Fibroblast of pulmonary artery (primary cell): ENCODE measurements at regions not wholly inside any gene's neighbourhood (a gene's known extent, or its start where the extent isn't known, plus 50 kb on each side); places are given as distances from the start of the nearest gene placed in this dataset.

Experiments
- DNase-seq: peaks from one replicate; pipeline ENCODE4 v3.0.0-alpha.2; 2010; ENCODE audit warnings: low read depth
- H3K4me3 ChIP-seq: replicated peaks from 2 replicates; pipeline ENCODE4 v1.5.1; 2011; ENCODE audit warnings: low read depth, mild to moderate bottlenecking, control low read depth, low read length, moderate library complexity
- TF ChIP-seq, protein P1 (sequence below): IDR thresholded peaks from 2 replicates; pipeline ENCODE4 v1.5.1; 2011; ENCODE audit warnings: mild to moderate bottlenecking, control low read depth, low read length, inconsistent platforms; ENCODE audit errors: missing control alignments

DNA sequence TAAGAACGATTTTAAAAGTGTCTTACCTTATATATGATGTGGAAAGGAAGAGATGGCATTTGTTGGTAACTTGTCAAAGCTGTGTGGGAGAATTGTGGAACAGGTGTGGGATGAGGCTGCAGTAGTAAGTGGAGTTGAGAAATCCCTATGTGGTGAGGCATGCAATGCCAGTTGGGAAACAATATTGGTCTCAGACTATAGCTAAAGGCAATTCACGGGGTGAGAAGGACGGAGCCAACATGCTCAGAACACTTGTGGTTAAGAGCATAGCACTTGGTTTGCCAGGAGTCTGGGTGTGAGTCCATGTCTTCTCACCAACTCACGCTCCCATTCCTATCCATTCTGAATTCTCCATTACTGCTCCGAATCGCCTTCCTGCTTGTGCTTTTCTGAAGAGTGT is 615.6 kb upstream of the ADAMTS9 start:
- no peak overlapping the region for H3K4me3 ChIP-seq
- DNase-seq, result no peak
- TF ChIP-seq, protein P1, sequence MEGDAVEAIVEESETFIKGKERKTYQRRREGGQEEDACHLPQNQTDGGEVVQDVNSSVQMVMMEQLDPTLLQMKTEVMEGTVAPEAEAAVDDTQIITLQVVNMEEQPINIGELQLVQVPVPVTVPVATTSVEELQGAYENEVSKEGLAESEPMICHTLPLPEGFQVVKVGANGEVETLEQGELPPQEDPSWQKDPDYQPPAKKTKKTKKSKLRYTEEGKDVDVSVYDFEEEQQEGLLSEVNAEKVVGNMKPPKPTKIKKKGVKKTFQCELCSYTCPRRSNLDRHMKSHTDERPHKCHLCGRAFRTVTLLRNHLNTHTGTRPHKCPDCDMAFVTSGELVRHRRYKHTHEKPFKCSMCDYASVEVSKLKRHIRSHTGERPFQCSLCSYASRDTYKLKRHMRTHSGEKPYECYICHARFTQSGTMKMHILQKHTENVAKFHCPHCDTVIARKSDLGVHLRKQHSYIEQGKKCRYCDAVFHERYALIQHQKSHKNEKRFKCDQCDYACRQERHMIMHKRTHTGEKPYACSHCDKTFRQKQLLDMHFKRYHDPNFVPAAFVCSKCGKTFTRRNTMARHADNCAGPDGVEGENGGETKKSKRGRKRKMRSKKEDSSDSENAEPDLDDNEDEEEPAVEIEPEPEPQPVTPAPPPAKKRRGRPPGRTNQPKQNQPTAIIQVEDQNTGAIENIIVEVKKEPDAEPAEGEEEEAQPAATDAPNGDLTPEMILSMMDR, result no peak

DNA sequence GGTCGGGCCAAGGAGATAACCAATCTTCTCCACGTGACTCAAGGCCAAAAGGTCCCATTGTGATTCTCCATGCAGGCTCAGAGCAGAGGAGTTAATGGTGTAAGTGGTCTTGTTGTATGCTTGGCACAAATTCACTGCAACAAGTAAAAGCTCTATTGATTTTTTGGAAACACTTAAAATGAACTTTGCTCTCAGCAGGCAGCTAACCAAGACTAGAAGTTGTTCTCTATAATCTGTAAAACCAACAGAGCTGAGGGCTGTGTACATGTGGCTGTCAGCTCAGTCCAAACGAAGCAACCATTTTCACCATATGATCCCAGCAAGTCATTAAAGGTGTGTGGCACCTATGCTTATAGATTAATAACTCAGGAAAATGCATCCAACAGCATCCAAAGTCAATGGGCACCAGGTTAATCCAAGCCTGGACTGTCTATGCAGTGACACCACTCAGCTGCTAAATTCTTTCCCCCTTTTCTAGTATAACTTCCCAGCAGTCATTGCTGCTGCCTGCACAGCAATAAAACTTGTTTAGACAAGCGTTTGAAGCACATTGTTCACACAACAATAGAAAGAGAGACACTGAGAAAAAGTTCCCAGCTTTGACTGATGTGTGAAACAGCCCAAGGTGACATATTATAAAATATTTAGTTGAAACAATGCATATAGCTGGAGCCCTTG is 603.8 kb upstream of the ADAMTS9 start:
- TF ChIP-seq, protein P1, result no peak
- no peak overlapping the region for H3K4me3 ChIP-seq
- DNase-seq, result no peak

DNA sequence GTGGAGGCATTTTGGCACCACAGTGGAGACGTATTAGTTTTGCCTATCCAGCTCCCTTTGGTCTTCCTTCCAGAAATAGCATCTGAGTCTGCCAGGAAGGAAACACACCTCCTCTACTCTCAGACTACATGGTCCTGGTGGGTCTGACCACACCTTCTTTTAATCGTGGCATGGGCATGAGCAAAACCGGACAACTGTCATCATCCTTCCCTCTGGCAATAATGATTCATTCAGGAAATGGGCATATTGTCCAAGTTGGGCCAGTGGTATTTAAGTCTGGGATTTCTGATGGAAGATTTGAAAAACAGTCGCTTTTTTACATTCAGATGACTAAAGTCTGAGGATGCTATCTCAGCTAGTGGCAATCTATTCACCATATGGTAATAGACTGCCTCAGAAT is 601.0 kb upstream of the ADAMTS9 start:
- no peak overlapping the region for H3K4me3 ChIP-seq
- no peak for DNase-seq
- TF ChIP-seq, protein P1, result no peak

DNA sequence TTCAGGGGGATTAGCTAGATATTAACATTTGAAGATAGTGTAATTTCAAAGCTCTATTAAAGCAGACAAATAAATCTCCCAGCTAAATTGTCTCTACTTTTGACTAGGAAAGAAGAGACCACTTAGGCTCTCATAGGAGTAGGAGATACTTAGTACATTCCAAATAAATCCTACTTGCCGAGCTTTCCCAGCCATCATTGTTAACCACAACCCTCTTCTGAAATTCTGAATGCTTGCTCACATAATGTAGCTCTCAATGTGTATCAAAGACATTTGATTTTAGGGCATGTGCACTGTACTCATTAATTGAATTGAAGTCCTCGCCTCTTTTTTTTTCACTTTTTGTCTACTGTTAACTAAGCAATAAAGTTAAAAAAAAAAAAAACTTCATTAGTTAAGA is 598.2 kb upstream of the ADAMTS9 start:
- H3K4me3 ChIP-seq, result no peak overlapping the region
- TF ChIP-seq, protein P1, result no peak
- DNase-seq, result no peak

DNA sequence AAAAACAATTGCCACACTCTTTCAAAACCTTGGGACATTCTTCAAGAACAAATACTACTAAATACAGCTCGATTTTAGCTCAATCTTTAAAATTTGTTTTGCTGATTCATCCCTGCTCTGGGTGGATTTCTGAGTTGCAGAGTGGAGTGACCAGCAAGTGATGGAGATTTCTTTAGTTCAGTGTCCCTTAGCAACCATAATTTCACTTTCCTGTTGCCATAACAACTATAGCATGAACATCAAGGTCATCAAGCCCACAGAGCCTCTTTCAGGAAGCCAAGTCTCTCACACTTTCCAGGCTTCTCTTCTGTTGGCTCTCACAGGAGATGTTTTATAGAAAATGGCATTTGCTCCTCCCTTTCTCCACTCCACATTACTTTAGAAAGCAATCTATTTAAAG is 597.2 kb upstream of the ADAMTS9 start:
- H3K4me3 ChIP-seq, result no peak overlapping the region
- DNase-seq, result peak; percentile 1
- TF ChIP-seq, protein P1, result no peak

DNA sequence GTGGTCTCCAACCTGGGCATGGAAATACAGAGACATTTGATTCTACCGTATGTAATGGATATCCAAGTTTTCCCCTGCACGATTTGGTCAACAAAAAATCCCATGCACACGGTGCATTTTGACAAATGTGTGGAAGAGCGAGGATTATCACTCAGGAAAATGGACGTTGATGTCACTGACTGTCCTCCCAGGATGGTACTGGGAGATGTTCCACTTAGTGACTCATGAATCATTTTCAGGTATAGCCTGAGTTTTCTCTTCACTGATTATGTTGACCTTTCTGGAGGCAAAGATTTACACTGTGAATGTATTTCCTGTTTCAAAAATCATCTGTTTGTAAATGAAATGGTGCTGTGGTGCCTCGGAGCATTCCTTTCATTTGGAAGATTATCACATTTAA is 596.7 kb upstream of the ADAMTS9 start:
- TF ChIP-seq, protein P1, result no peak

DNA sequence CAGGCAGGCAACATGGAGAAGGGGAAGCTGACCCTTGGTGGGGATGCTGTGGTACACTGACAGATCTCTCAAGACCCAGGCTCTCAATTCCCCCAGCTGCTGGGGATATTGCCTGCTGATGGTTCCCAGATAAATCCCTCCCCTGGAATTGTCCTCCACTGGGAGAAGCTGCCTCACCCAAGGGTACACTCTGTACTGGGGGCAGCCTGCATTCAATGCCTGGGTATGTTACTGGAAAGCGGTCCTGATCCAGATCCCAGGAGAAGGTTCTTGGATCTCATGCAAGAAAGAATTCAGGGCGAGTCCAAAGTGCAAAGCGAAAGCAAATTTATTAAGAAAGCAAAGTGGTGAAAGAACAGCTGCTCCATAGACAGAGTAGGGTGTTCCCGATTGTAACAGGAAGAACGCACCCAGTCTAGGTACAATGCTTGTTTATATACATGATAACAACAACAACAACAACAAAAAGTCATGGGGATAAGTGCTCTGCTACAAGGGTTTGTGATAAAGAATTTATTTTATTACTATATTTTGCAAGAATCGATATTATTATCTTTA is 591.5 kb upstream of the ADAMTS9 start:
- TF ChIP-seq, protein P1, result no peak
- no peak overlapping the region for H3K4me3 ChIP-seq
- no peak for DNase-seq

More for the DNA sequence above, 596.7 kb upstream of the ADAMTS9 start:
- no peak overlapping the region for H3K4me3 ChIP-seq
- no peak for DNase-seq
